GM10266 (cell line): ENCODE measurements at regions not wholly inside any gene's neighbourhood (a gene's known extent, or its start where the extent isn't known, plus 50 kb on each side); places are given as distances from the start of the nearest gene placed in this dataset.

Experiments used
- DNase-seq: peaks from one replicate; pipeline ENCODE4 v3.0.0; 2012; ENCODE audit errors: extremely low spot score
- TF ChIP-seq, protein P1 (sequence below): IDR thresholded peaks from 2 replicates; pipeline ENCODE4 v1.5.1; 2012; ENCODE audit warnings: mild to moderate bottlenecking, low read depth; ENCODE audit not compliant: control insufficient read depth, insufficient read depth; ENCODE audit errors: missing control alignments

GRCh38 chr2:37774976-37775907, 103.8 kb upstream of the CDC42EP3 start:
- TF ChIP-seq, protein P1, sequence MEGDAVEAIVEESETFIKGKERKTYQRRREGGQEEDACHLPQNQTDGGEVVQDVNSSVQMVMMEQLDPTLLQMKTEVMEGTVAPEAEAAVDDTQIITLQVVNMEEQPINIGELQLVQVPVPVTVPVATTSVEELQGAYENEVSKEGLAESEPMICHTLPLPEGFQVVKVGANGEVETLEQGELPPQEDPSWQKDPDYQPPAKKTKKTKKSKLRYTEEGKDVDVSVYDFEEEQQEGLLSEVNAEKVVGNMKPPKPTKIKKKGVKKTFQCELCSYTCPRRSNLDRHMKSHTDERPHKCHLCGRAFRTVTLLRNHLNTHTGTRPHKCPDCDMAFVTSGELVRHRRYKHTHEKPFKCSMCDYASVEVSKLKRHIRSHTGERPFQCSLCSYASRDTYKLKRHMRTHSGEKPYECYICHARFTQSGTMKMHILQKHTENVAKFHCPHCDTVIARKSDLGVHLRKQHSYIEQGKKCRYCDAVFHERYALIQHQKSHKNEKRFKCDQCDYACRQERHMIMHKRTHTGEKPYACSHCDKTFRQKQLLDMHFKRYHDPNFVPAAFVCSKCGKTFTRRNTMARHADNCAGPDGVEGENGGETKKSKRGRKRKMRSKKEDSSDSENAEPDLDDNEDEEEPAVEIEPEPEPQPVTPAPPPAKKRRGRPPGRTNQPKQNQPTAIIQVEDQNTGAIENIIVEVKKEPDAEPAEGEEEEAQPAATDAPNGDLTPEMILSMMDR = no peak
- no peak for DNase-seq

DNA sequence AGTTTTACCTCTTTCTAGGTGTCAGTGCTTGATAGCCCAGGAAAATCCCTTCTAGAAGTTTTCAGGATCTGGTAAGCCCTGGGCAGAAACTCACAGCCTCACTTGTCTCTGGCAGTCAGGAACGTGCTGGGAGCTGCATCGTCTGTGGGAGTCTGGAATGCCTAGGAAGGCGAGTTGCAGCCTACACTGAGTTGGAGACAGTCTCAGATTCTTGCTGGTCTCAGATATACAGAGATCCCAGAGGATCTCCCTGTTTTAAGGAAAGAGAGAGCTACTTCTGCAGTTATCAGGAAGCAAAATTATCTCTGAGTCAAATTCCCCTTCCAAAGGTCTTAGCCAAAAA, 104.4 kb upstream of the CDC42EP3 start:
- no peak for DNase-seq
- TF ChIP-seq, protein P1 = no peak

GRCh38 chr2:37776487-37776886, 105.0 kb upstream of the CDC42EP3 start:
- TF ChIP-seq, protein P1 = no peak

GRCh38 chr2:37779139-37779538, 107.7 kb upstream of the CDC42EP3 start:
- TF ChIP-seq, protein P1 = no peak
- no peak for DNase-seq

More at GRCh38 chr2:37776487-37776886, 105.0 kb upstream of the CDC42EP3 start:
- DNase-seq = no peak

GRCh38 chr2:37779611-37780386, 108.4 kb upstream of the CDC42EP3 start:
- TF ChIP-seq, protein P1 = no peak
- DNase-seq = no peak

- DNase-seq = no peak
- TF ChIP-seq, protein P1 = no peak
These were observed 108.9 kb upstream of the CDC42EP3 start for GRCh38 chr2:37780387-37780676.

DNA sequence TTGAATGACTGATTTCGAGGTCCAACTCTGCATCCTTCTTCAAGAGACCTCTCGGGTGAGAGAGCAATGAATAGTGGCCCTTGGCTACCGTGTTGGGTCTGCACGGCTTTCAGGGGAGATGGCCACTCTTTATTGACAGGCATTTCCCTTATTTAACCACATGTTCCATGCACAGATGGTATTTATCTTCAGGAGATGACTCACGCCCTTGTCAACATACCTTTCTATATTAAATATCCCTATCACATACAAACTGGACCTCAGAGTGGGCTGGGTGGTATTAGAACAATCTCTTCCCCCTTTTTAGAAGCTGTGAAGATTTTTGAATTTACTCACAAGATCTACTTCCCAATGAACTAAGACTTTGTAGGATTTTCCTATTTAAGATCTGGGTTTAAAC, 109.6 kb upstream of the CDC42EP3 start:
- TF ChIP-seq, protein P1 = no peak
- no peak for DNase-seq
